H9 (cell line): ENCODE measurements at regions not wholly inside any gene's neighbourhood (a gene's known extent, or its start where the extent isn't known, plus 50 kb on each side); places are given as distances from the start of the nearest gene placed in this dataset.

ENCODE experiments used
- DNase-seq: peaks from one replicate; pipeline ENCODE4 v3.0.0-alpha.2; 2017
- H2AFZ ChIP-seq: one replicate; pipeline ENCODE4 v1.6.1; 2013; ENCODE audit warnings: mild to moderate bottlenecking, low read length, control low read depth, moderate library complexity
- H2AK5ac ChIP-seq: 2 replicates; pipeline ENCODE4 v1.6.1; 2013; ENCODE audit warnings: low read length, control low read depth, mixed read lengths; ENCODE audit not compliant: insufficient read length
- H2BK120ac ChIP-seq: one replicate; pipeline ENCODE4 v1.6.1; 2013; ENCODE audit warnings: low read depth, mild to moderate bottlenecking, low read length, control low read depth, inconsistent platforms; ENCODE audit not compliant: poor library complexity, severe bottlenecking
- H2BK12ac ChIP-seq: 2 replicates; pipeline ENCODE4 v1.6.1; 2013; ENCODE audit warnings: low read length, control low read depth, mixed read lengths, low read depth; ENCODE audit not compliant: insufficient read length
- H2BK15ac ChIP-seq: 2 replicates; pipeline ENCODE4 v1.6.1; 2013; ENCODE audit warnings: low read depth, low read length, control low read depth
- H2BK20ac ChIP-seq: one replicate; pipeline ENCODE4 v1.6.1; 2013; ENCODE audit warnings: low read depth, mild to moderate bottlenecking, low read length, control low read depth, inconsistent platforms; ENCODE audit not compliant: poor library complexity, severe bottlenecking
- H2BK5ac ChIP-seq: 2 replicates; pipeline ENCODE4 v1.6.1; 2013; ENCODE audit warnings: low read length, control low read depth, mixed read lengths; ENCODE audit not compliant: insufficient read length
- H3K14ac ChIP-seq: 2 replicates; pipeline ENCODE4 v1.6.1; 2013; ENCODE audit warnings: low read length, control low read depth; ENCODE audit not compliant: insufficient read depth
- H3K18ac ChIP-seq: 2 replicates; pipeline ENCODE4 v1.6.1; 2013; ENCODE audit warnings: low read depth, mild to moderate bottlenecking, mixed read lengths, low read length, control low read depth; ENCODE audit not compliant: insufficient read length
- H3K23ac ChIP-seq: 2 replicates; pipeline ENCODE4 v1.6.1; 2013; ENCODE audit warnings: low read length, control low read depth, mixed read lengths, low read depth; ENCODE audit not compliant: insufficient read length
- H3K23me2 ChIP-seq: 2 replicates; pipeline ENCODE4 v1.6.1; 2013; ENCODE audit warnings: low read depth, mild to moderate bottlenecking, mixed read lengths, low read length, control low read depth; ENCODE audit not compliant: insufficient read length, poor library complexity, severe bottlenecking
- H3K27ac ChIP-seq: 2 replicates; pipeline ENCODE4 v1.5.1; 2013; ENCODE audit warnings: low read length, control low read depth, mixed read lengths, low read depth; ENCODE audit not compliant: insufficient read length
- H3K27me3 ChIP-seq: 2 replicates; pipeline ENCODE4 v1.6.1; 2013; ENCODE audit warnings: low read length, control low read depth, inconsistent platforms; ENCODE audit not compliant: insufficient read depth
- H3K4ac ChIP-seq: 2 replicates; pipeline ENCODE4 v1.6.1; 2013; ENCODE audit warnings: low read depth, mild to moderate bottlenecking, control low read depth, inconsistent platforms, low read length, moderate library complexity
- H3K4me1 ChIP-seq: 2 replicates; pipeline ENCODE4 v1.6.1; 2013; ENCODE audit warnings: low read length, control low read depth, inconsistent platforms; ENCODE audit not compliant: insufficient read depth
- H3K4me2 ChIP-seq: 2 replicates; pipeline ENCODE4 v1.6.1; 2013; ENCODE audit warnings: low read length, control low read depth, mixed read lengths; ENCODE audit not compliant: insufficient read length, insufficient read depth
- H3K56ac ChIP-seq: 2 replicates; pipeline ENCODE4 v1.6.1; 2013; ENCODE audit warnings: low read depth, mild to moderate bottlenecking, mixed read lengths, low read length, control low read depth; ENCODE audit not compliant: insufficient read length
- H3K79me1 ChIP-seq: 2 replicates; pipeline ENCODE4 v1.6.1; 2013; ENCODE audit warnings: low read depth, mild to moderate bottlenecking, moderate library complexity, low read length, control low read depth, inconsistent platforms; ENCODE audit not compliant: insufficient read depth, poor library complexity, severe bottlenecking
- H3K79me2 ChIP-seq: 2 replicates; pipeline ENCODE4 v1.6.1; 2013; ENCODE audit warnings: low read length, control low read depth, inconsistent platforms; ENCODE audit not compliant: insufficient read depth
- H3K9ac ChIP-seq: 2 replicates; pipeline ENCODE4 v1.6.1; 2013; ENCODE audit warnings: low read length, control low read depth, mixed read lengths; ENCODE audit not compliant: insufficient read length; ENCODE audit errors: extremely low read depth
- H3K9me3 ChIP-seq: one replicate; pipeline ENCODE4 v1.6.1; 2013; ENCODE audit warnings: low read depth, low read length, inconsistent platforms; ENCODE audit not compliant: control insufficient read depth
- H3T11ph ChIP-seq: one replicate; pipeline ENCODE4 v1.6.1; 2013; ENCODE audit warnings: mild to moderate bottlenecking, low read length, control low read depth, inconsistent platforms
- H4K20me1 ChIP-seq: one replicate; pipeline ENCODE4 v1.6.1; 2013; ENCODE audit not compliant: control insufficient read depth, insufficient read length, insufficient read depth
- H4K5ac ChIP-seq: 2 replicates; pipeline ENCODE4 v1.6.1; 2013; ENCODE audit warnings: low read depth, mild to moderate bottlenecking, mixed read lengths, low read length, control low read depth; ENCODE audit not compliant: insufficient read length
- H4K8ac ChIP-seq: replicated peaks from 2 replicates; pipeline ENCODE4 v1.6.1; 2013; ENCODE audit warnings: low read length, control low read depth, mixed read lengths, low read depth; ENCODE audit not compliant: insufficient read length
- H4K91ac ChIP-seq: 2 replicates; pipeline ENCODE4 v1.6.1; 2013; ENCODE audit warnings: low read depth, mild to moderate bottlenecking, moderate library complexity, mixed read lengths, low read length, control low read depth; ENCODE audit not compliant: insufficient read length
- H3K27ac Mint-ChIP-seq, 3 experiments: 2 replicates in 2 of 3; 3 replicates in 1 of 3; pipeline ENCODE4 v1.8.0; 2020 to 2021; ENCODE audit warnings: mixed read lengths in 3 of 3, mild to moderate bottlenecking in 1 of 3, moderate library complexity in 1 of 3
- H3K27me3 Mint-ChIP-seq: 2 replicates; pipeline ENCODE4 v1.8.0; 2021; ENCODE audit warnings: low read depth, mild to moderate bottlenecking, moderate library complexity, mixed read lengths
- H3K36me3 Mint-ChIP-seq, 3 experiments: 2 replicates in 2 of 3; 3 replicates in 1 of 3; pipeline ENCODE4 v1.8.0; 2020 to 2021; ENCODE audit warnings: low read depth in 3 of 3, mixed read lengths in 3 of 3; ENCODE audit not compliant: insufficient read depth in 1 of 3
- H3K4me1 Mint-ChIP-seq, 2 experiments: 2 replicates each; pipeline ENCODE4 v1.8.0; 2020; ENCODE audit warnings: mixed read lengths in 2 of 2
- H3K4me3 Mint-ChIP-seq, 2 experiments: 2 replicates in 1 of 2; 3 replicates in 1 of 2; pipeline ENCODE4 v1.8.0; 2020 to 2021; ENCODE audit warnings: mild to moderate bottlenecking in 2 of 2, mixed read lengths in 2 of 2, moderate library complexity in 1 of 2
- H3K9me3 Mint-ChIP-seq, 2 experiments: 2 replicates in 1 of 2; 3 replicates in 1 of 2; pipeline ENCODE4 v1.8.0; 2020; ENCODE audit warnings: mild to moderate bottlenecking in 2 of 2, mixed read lengths in 2 of 2, moderate library complexity in 1 of 2
- CTCF ChIP-seq: fragments of 200-600 bp; sonication (generic); conservative IDR thresholded peaks from 3 replicates; pipeline ENCODE4 v1.8.0; 2021; ENCODE audit warnings: antibody characterized with exemption, mild to moderate bottlenecking
- WGBS: extraction: QIAGEN DNeasy Blood & Tissue Kit; methylation state at CpG from one replicate; pipeline ENCODE4 v1.1.7; 2013; ENCODE audit warnings: missing lambda C conversion rate, low lambda C conversion rate, mixed read lengths; ENCODE audit not compliant: insufficient read length; ENCODE audit errors: extremely low coverage; 5-methylcytosine and 5-hydroxymethylcytosine counted together

GRCh38 chr5:155947394-155948062 is 379.4 kb upstream of the SGCD start:
- H3K56ac ChIP-seq = no peak overlapping the region
- no peaks in the 10 kb centered on the region for H3K79me2 ChIP-seq
- no peak overlapping the region for H3K23ac ChIP-seq
- H4K5ac ChIP-seq = no peak overlapping the region
- H2BK20ac ChIP-seq = no peak overlapping the region
- H2AK5ac ChIP-seq = no peak overlapping the region
- H3K4ac ChIP-seq = no peak overlapping the region
- no peak for DNase-seq
- no peaks in the 10 kb centered on the region for H3K27me3 Mint-ChIP-seq
- no peak overlapping the region for H3K4me2 ChIP-seq
- H3K27me3 ChIP-seq = no peaks in the 10 kb centered on the region
- H3K4me1 Mint-ChIP-seq = peaks cover 3 to 7% of the 10 kb centered on the region in 2 experiments
- no peak overlapping the region for H3K14ac ChIP-seq
- no peaks in the 10 kb centered on the region for H3K36me3 Mint-ChIP-seq
- TF ChIP-seq CTCF = no peak
- H2BK12ac ChIP-seq = no peak overlapping the region
- no peak overlapping the region for H2AFZ ChIP-seq
- no peak overlapping the region for H3K9ac ChIP-seq
- H3T11ph ChIP-seq = no peak overlapping the region
- H4K8ac ChIP-seq = no peak overlapping the region
- no peak overlapping the region for H3K27ac Mint-ChIP-seq
- H3K18ac ChIP-seq = no peak overlapping the region
- no peaks in the 10 kb centered on the region for H4K20me1 ChIP-seq
- no peaks in the 10 kb centered on the region for H3K9me3 ChIP-seq
- peaks cover 2% of the 10 kb centered on the region; the same call in 1 of the 2 replicates for H3K4me1 ChIP-seq
- no peak overlapping the region for H2BK5ac ChIP-seq
- no peak overlapping the region for H3K27ac ChIP-seq
- H4K91ac ChIP-seq = no peak overlapping the region
- no CpG with 5 or more reads among the region's 4 CpGs for WGBS
- H2BK15ac ChIP-seq = no peak overlapping the region
- H2BK120ac ChIP-seq = no peak overlapping the region
- no peaks in the 10 kb centered on the region for H3K79me1 ChIP-seq
- no peaks in the 10 kb centered on the region for H3K9me3 Mint-ChIP-seq
- H3K23me2 ChIP-seq = no peaks in the 10 kb centered on the region
- no peak overlapping the region for H3K4me3 Mint-ChIP-seq
